HCEC 1CT (cell line): ENCODE measurements at regions not wholly inside any gene's neighbourhood (a gene's known extent, or its start where the extent isn't known, plus 50 kb on each side); places are given as distances from the start of the nearest gene placed in this dataset.
"Not testable (repeated sequence)": the region's sequence is repeated elsewhere in the genome, so short reads cannot be mapped to it uniquely, and the experiment has no call there.

ENCODE experiments used
- DNase-seq: peaks from one replicate; pipeline ENCODE4 v3.0.0-alpha.2; 2017

- DNase-seq = no peak
Observed at GRCh38 chr4:170940043-170940724, 850.4 kb upstream of the AADAT start.

GRCh38 chr4:170938588-170938987, 848.8 kb upstream of the AADAT start:
- DNase-seq = no peak

GRCh38 chr4:170931321-170931720, 841.6 kb upstream of the AADAT start:
- no peak for DNase-seq

- DNase-seq = no peak
Observed at GRCh38 chr4:170888660-170889059, 798.9 kb upstream of the AADAT start.

- DNase-seq = no peak
Observed at GRCh38 chr4:170887396-170887795, 797.6 kb upstream of the AADAT start.

- DNase-seq = no peak
Observed at GRCh38 chr4:170884969-170885570, 795.3 kb upstream of the AADAT start.

GRCh38 chr4:170881646-170882045, 791.9 kb upstream of the AADAT start:
- not testable (repeated sequence) for DNase-seq

- no peak for DNase-seq
Observed at GRCh38 chr4:170875868-170876267, 786.1 kb upstream of the AADAT start.

- no peak for DNase-seq
Observed at GRCh38 chr4:170872794-170873193, 783.0 kb upstream of the AADAT start.

GRCh38 chr4:170868170-170868569, 778.4 kb upstream of the AADAT start:
- no peak for DNase-seq

GRCh38 chr4:170854097-170854496, 764.3 kb upstream of the AADAT start:
- DNase-seq = no peak

GRCh38 chr4:170853422-170854021, 763.8 kb upstream of the AADAT start:
- DNase-seq = peak; percentile 7

GRCh38 chr4:170849969-170850368, 760.2 kb upstream of the AADAT start:
- no peak for DNase-seq

- peak; percentile 3 for DNase-seq
Observed at GRCh38 chr4:170827562-170828274, 738.0 kb upstream of the AADAT start.

GRCh38 chr4:170818786-170819185, 729.0 kb upstream of the AADAT start:
- no peak for DNase-seq

- DNase-seq = no peak
Observed at GRCh38 chr4:170805352-170805751, 715.6 kb upstream of the AADAT start.

- no peak for DNase-seq
Observed at GRCh38 chr4:170804930-170805329, 715.2 kb upstream of the AADAT start.

- no peak for DNase-seq
Observed at GRCh38 chr4:170803492-170803891, 713.7 kb upstream of the AADAT start.

GRCh38 chr4:170801771-170802170, 712.0 kb upstream of the AADAT start:
- DNase-seq = no peak

GRCh38 chr4:170794525-170794924, 704.8 kb upstream of the AADAT start:
- DNase-seq = no peak

GRCh38 chr4:170788540-170789051, 698.8 kb upstream of the AADAT start:
- not testable (repeated sequence) for DNase-seq

GRCh38 chr4:170777663-170778062, 687.9 kb upstream of the AADAT start:
- DNase-seq = no peak

- DNase-seq = no peak
Observed at GRCh38 chr4:170776983-170777382, 687.2 kb upstream of the AADAT start.

GRCh38 chr4:170775851-170776250, 686.1 kb upstream of the AADAT start:
- no peak for DNase-seq
